ENCODE measurements at regions not wholly inside any gene's neighbourhood (a gene's known extent, or its start where the extent isn't known, plus 50 kb on each side); places are given as distances from the start of the nearest gene placed in this dataset.

DNA sequence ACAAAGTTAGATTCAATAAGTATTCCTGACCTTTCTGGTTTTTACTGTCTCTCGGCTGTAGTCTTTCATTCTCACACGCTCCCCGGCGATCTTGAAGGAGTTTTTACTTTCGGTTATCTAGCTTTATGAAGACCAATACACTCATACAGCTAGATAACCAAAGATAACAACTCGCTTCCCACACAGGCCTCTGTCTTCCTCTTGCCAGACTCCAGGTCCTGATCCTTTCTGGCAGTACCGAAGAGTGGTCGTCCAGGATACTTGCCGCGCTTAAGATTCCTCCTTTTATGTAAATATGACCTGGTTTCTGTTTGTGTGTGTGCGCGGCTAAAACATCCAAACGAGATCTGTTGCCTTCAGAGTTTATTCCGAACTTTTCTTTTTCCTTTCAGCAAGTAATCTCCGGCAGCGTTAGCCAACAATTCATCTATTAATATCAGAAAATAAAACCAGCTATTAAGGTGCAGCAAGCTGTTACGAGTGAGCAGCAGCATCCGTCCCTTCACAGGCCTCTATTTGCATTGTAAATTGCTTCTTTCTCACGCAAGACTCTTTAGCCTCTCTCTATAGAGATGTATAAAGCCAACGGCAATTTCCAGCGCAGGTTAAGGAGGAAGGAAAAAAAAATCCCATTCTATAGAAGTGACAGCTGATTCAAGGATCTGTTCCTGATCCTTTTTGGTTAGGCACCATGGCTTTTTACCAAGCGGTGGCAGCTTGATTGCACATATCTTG, 216.1 kb downstream of the MEF2C start:
- peak overlapping the region; percentile 100 for H3K27ac ChIP-seq (ENCODE audit: low read length)
- no peaks in the 10 kb centered on the region for H3K27me3 ChIP-seq (ENCODE audit: insufficient read depth, low read depth, low read length)
- peaks cover 14% of the 10 kb centered on the region for H3K36me3 ChIP-seq (ENCODE audit: insufficient read depth, low read length)
- no peaks in the 10 kb centered on the region for H3K9me2 ChIP-seq (ENCODE audit: insufficient read depth, low read length)
- peak overlapping the region; percentile 96 for H3K9ac ChIP-seq (ENCODE audit: low read length)
- H3F3A ChIP-seq (ENCODE audit: insufficient read depth, low read length, poor library complexity, severe bottlenecking): peaks cover 18% of the 10 kb centered on the region
- peak overlapping the region; percentile 95 for H3K4me2 ChIP-seq (ENCODE audit: low read length)
- no peaks in the 10 kb centered on the region for H3K9me3 ChIP-seq (ENCODE audit: low read length)
- H2AFZ ChIP-seq (ENCODE audit: low read depth, low read length): no peak overlapping the region
- no peaks in the 10 kb centered on the region for H4K20me1 ChIP-seq (ENCODE audit: insufficient read depth)
- TF ChIP-seq, protein P1, sequence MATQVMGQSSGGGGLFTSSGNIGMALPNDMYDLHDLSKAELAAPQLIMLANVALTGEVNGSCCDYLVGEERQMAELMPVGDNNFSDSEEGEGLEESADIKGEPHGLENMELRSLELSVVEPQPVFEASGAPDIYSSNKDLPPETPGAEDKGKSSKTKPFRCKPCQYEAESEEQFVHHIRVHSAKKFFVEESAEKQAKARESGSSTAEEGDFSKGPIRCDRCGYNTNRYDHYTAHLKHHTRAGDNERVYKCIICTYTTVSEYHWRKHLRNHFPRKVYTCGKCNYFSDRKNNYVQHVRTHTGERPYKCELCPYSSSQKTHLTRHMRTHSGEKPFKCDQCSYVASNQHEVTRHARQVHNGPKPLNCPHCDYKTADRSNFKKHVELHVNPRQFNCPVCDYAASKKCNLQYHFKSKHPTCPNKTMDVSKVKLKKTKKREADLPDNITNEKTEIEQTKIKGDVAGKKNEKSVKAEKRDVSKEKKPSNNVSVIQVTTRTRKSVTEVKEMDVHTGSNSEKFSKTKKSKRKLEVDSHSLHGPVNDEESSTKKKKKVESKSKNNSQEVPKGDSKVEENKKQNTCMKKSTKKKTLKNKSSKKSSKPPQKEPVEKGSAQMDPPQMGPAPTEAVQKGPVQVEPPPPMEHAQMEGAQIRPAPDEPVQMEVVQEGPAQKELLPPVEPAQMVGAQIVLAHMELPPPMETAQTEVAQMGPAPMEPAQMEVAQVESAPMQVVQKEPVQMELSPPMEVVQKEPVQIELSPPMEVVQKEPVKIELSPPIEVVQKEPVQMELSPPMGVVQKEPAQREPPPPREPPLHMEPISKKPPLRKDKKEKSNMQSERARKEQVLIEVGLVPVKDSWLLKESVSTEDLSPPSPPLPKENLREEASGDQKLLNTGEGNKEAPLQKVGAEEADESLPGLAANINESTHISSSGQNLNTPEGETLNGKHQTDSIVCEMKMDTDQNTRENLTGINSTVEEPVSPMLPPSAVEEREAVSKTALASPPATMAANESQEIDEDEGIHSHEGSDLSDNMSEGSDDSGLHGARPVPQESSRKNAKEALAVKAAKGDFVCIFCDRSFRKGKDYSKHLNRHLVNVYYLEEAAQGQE (IDR thresholded peaks at IDR 0.05; ENCODE audit: borderline replicate concordance): peak; percentile 5
- TF ChIP-seq, protein P2, sequence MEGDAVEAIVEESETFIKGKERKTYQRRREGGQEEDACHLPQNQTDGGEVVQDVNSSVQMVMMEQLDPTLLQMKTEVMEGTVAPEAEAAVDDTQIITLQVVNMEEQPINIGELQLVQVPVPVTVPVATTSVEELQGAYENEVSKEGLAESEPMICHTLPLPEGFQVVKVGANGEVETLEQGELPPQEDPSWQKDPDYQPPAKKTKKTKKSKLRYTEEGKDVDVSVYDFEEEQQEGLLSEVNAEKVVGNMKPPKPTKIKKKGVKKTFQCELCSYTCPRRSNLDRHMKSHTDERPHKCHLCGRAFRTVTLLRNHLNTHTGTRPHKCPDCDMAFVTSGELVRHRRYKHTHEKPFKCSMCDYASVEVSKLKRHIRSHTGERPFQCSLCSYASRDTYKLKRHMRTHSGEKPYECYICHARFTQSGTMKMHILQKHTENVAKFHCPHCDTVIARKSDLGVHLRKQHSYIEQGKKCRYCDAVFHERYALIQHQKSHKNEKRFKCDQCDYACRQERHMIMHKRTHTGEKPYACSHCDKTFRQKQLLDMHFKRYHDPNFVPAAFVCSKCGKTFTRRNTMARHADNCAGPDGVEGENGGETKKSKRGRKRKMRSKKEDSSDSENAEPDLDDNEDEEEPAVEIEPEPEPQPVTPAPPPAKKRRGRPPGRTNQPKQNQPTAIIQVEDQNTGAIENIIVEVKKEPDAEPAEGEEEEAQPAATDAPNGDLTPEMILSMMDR (IDR thresholded peaks at IDR 0.05; ENCODE audit: poor library complexity, severe bottlenecking): no peak
- TF ChIP-seq POLR2AphosphoS5 (IDR thresholded peaks at IDR 0.05): peak; percentile 2
- peak overlapping the region; percentile 82 for H3K4me3 ChIP-seq (ENCODE audit: low read length)
- H3K79me2 ChIP-seq (replicated peaks; ENCODE audit: insufficient read depth, low read length): peaks cover 100% of the 10 kb centered on the region

DNA sequence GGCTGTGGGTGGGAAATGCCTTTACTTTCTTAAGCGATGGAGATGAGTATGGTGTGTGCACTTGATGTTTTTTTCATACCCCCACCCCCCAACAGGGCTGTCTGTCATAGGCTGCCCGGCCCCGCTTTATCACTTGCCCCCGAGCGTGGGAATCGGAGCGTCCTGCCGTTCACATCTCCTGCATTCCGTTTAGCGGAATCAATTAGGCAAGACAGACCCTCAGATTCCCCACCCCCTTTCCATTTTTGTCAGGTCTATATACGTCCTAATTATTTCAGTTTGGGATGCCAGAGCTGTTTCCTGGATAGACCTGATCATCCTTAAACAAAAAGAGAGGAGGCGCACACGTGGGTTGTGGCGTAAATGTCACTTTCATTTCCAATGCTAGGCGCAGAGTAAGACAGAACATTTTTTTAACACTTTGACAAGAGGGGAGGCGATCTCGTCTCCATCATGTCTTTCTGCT, 217.2 kb downstream of the MEF2C start:
- Histone ChIP-seq H3K4me2 (ENCODE audit: low read length) (peak overlapping the region; percentile 95), H3K36me3 (ENCODE audit: insufficient read depth, low read length) (peaks cover 14% of the 10 kb centered on the region), H3F3A (ENCODE audit: insufficient read depth, low read length, poor library complexity, severe bottlenecking) (peaks cover 18% of the 10 kb centered on the region), H4K20me1 (ENCODE audit: insufficient read depth) (no peaks in the 10 kb centered on the region), H3K4me3 (ENCODE audit: low read length) (peak overlapping the region; percentile 82), H3K9me3 (ENCODE audit: low read length) (no peaks in the 10 kb centered on the region), H3K27me3 (ENCODE audit: insufficient read depth, low read depth, low read length) (no peaks in the 10 kb centered on the region), H3K9me2 (ENCODE audit: insufficient read depth, low read length) (no peaks in the 10 kb centered on the region), H2AFZ (ENCODE audit: low read depth, low read length) (no peak overlapping the region), H3K79me2 (replicated peaks; ENCODE audit: insufficient read depth, low read length) (peaks cover 97% of the 10 kb centered on the region), H3K27ac (ENCODE audit: low read length) (peak overlapping the region; percentile 100), H3K9ac (ENCODE audit: low read length) (peak overlapping the region; percentile 96)
- TF ChIP-seq RAD21 (conservative IDR thresholded peaks at IDR 0.05) (peak; percentile 29), TAF1 (IDR thresholded peaks at IDR 0.05; ENCODE audit: low read depth) (peak; percentile 52), EP300 (conservative IDR thresholded peaks at IDR 0.05; ENCODE audit: poor library complexity, severe bottlenecking) (peak; percentile 65), EZH2 (IDR thresholded peaks at IDR 0.05; ENCODE audit: borderline replicate concordance, insufficient read depth, low read length, poor library complexity, severe bottlenecking) (no peak), MXI1 (conservative IDR thresholded peaks at IDR 0.05; ENCODE audit: poor library complexity, severe bottlenecking) (peak; percentile 76), POLR2AphosphoS5 (IDR thresholded peaks at IDR 0.05) (peak; percentile 38), SMC3 (conservative IDR thresholded peaks at IDR 0.05; ENCODE audit: poor library complexity) (peak; percentile 46)
- TF ChIP-seq, protein P1 (IDR thresholded peaks at IDR 0.05; ENCODE audit: borderline replicate concordance): peak; percentile 76
- TF ChIP-seq, protein P2 (IDR thresholded peaks at IDR 0.05; ENCODE audit: poor library complexity, severe bottlenecking): no peak

All from neural cell (in vitro differentiated cells).